OCI-LY3 (cell line): ENCODE measurements at regions not wholly inside any gene's neighbourhood (a gene's known extent, or its start where the extent isn't known, plus 50 kb on each side); places are given as distances from the start of the nearest gene placed in this dataset.

Experiments
- EZH2phosphoT487 ChIP-seq: fragments of 200-600 bp; shearing (Covaris generic); IDR thresholded peaks from 2 replicates; pipeline ENCODE4 v1.6.1; 2018; ENCODE audit warnings: antibody characterized with exemption, mixed run types, low read depth
- TF ChIP-seq, protein P1 (sequence below): fragments of 200-600, 300-600 bp; sonication (generic); IDR thresholded peaks from 2 replicates; pipeline ENCODE4 v1.5.1; 2014; ENCODE audit warnings: antibody characterized with exemption, low read length, low read depth

DNA sequence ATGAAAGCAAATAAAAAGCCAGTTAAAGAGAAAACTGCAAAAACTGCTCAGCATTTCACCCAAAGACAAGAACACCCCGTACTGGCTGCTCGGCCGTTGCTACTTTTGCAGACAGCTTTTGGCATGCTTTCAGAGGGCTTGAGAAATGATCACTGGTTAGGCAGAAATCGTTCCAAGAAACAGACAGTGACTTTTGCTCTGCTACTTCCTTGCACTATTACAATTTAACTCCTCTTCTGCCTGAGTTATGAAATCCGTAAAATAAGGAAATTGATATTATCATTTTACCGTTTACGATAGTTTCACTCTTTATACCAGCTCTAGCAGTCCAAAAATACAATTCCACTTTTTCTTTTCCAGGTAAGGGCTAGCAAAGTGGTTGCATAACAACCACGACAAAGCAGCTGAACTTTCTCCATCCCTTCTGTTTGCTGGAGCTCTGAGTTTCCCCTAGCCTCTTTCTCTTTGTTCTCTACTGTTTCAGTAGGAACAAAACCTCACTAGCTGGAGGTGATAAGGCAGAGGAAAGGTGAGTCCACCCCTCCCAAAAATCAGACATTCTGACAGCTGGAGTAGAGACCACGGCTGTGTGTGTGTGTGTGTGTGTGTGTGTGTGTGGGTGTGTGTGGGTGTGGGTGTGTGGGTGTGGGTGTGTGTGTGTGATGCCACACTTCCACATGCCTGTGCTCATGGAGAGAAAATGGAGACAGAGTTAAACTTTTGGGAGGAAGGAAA is 191.8 kb upstream of the RREB1 start:
- TF ChIP-seq, protein P1, sequence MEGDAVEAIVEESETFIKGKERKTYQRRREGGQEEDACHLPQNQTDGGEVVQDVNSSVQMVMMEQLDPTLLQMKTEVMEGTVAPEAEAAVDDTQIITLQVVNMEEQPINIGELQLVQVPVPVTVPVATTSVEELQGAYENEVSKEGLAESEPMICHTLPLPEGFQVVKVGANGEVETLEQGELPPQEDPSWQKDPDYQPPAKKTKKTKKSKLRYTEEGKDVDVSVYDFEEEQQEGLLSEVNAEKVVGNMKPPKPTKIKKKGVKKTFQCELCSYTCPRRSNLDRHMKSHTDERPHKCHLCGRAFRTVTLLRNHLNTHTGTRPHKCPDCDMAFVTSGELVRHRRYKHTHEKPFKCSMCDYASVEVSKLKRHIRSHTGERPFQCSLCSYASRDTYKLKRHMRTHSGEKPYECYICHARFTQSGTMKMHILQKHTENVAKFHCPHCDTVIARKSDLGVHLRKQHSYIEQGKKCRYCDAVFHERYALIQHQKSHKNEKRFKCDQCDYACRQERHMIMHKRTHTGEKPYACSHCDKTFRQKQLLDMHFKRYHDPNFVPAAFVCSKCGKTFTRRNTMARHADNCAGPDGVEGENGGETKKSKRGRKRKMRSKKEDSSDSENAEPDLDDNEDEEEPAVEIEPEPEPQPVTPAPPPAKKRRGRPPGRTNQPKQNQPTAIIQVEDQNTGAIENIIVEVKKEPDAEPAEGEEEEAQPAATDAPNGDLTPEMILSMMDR, result no peak
- no peak for TF ChIP-seq EZH2phosphoT487
